GM18867 (cell line): ENCODE measurements at regions not wholly inside any gene's neighbourhood (a gene's known extent, or its start where the extent isn't known, plus 50 kb on each side); places are given as distances from the start of the nearest gene placed in this dataset.

Source experiments
- ATAC-seq: cut with Tn5 transposase; IDR thresholded peaks from one replicate; pipeline ENCODE4 v1.9.1; 2021; ENCODE audit warnings: mild to moderate bottlenecking, moderate library complexity; ENCODE audit not compliant: unreplicated experiment

DNA sequence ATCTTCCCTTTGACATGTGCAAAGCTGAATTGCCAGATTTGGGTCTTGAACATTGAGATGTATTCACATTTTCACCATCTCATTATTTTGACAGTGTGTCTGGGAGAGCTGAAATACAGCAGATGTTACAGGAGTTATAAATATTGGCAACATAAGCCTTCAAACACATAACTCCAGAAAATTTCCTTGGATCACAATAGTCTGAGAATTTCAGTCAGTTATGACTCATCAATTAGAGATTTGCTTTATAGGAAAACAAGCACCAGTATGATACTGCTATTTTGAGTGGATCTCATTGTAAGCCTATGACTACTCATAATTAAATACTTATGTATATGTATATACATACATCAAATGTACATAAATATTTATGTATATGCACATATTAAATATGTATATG, 1171.8 kb downstream of the AMY1C start:
- ATAC-seq: no peak

GRCh38 chr1:104923075-104923474, 1173.4 kb downstream of the AMY1C start:
- ATAC-seq: no peak

GRCh38 chr1:104929280-104929679, 1179.6 kb downstream of the AMY1C start:
- ATAC-seq: no peak

GRCh38 chr1:104932030-104932915, 1182.6 kb downstream of the AMY1C start:
- peak; percentile 38 for ATAC-seq

DNA sequence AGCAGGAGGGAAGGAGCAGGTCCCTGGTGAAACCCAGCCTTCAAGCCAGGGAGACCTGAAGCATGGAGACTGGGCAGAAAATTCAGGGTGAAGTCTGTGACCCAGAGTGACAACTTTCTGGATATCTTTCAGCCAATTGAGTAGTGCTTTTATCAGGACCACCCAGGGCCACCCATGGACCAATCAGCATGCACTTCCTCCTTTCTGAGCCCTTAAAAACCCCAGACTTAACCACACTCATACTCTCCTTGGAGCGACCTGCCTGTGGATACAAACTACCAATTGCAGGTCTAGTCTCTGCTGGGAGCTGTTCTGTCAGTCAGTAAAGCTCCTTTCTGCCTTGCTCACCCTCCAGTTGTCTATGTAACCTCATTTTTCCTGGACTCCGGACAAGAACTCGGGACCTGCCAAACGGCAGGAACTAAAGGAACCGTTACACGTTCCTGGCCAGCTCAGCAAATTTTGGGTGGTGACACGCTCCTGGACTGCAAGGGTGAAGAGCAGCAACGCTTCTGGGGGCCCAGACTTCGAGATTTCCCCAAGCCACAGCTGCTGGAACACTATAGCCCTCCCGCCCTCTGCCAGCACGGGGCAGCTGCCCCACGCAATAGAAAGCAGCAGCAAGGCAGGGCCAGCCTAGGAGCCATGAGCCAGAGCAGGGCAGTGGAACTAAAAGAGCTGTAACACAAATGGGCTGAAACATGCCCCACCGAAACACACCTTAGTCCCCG, 1183.4 kb downstream of the AMY1C start:
- ATAC-seq: peak; percentile 28

- ATAC-seq: no peak
Observed at GRCh38 chr1:104933846-104934245, 1184.1 kb downstream of the AMY1C start.

- no peak for ATAC-seq
Observed at GRCh38 chr1:104945406-104945805, 1195.7 kb downstream of the AMY1C start.

DNA sequence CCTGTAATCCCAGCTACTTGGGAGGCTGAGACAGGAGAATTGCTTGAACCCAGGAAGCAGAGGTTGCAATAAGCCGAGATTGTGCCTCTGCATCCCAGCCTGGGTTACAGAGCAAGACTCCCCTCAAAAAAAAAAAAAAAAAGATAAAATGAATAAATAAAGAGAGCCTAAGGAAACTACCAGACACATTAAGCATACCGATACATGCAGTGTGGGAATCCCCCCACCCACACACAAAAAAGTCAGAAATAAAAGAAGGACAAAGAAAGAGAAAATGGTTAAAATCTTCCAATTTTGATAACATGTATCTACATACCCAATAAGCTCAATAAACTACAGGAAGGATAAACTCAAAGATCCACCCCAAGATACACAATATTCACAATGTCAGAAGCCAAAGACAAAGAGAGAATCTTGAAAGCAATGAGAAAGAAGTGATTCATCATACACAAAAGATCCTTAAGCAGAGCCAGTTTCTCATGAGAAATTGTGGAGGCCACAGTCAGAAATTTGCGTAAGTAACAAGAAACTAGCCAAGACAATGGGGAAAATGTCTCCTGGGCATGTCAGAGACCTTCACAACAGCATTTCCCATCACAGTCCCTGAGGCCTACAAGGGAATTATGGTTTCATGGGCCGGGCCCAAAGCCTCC, 1197.0 kb downstream of the AMY1C start:
- ATAC-seq: no peak

DNA sequence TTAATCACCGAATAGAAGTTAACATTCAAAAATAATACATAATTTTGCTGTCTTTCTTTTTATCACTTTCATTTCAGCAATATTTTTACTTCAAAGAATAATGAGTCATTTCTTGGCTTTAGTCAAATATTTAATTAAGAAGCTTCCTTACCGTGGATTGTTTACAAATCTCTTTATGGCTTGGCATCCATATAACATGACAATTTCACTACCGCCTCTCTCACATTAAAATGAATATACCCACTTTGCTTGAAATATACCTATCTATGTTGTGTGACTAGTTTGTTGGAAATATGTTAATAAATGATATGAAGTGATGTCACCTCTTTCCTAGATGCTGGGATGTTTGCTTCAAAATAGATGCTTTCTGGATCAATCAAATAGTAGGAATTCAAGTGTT, 1203.9 kb downstream of the AMY1C start:
- ATAC-seq: no peak

GRCh38 chr1:104973516-104973915, 1223.8 kb downstream of the AMY1C start:
- ATAC-seq: no peak

- no peak for ATAC-seq
Observed at GRCh38 chr1:104979651-104980050, 1230.0 kb downstream of the AMY1C start.

- peak; percentile 99 for ATAC-seq
Observed at GRCh38 chr1:104987210-104987609, 1237.5 kb downstream of the AMY1C start.

- ATAC-seq: no peak
Observed at GRCh38 chr1:104989012-104989411, 1239.3 kb downstream of the AMY1C start.

DNA sequence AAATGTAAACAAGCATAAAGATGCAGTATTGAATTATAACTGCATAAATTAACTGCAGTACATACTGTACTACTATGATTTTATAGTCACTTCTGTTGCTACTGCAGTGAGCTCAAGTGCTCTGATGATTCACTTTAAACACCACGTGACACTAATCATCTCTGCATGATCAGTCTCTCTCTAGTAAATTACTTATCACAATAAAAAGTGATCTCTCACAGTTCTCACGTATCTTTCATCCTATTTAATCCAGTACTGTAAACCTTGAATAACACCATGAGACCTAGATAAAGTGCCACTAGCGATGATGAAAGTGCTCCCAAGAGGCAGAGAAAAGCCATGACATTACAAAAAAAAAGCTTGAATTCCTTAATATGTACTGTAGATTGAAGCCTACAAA, 1242.0 kb downstream of the AMY1C start:
- no peak for ATAC-seq

GRCh38 chr1:105000793-105001192, 1251.1 kb downstream of the AMY1C start:
- ATAC-seq: no peak

DNA sequence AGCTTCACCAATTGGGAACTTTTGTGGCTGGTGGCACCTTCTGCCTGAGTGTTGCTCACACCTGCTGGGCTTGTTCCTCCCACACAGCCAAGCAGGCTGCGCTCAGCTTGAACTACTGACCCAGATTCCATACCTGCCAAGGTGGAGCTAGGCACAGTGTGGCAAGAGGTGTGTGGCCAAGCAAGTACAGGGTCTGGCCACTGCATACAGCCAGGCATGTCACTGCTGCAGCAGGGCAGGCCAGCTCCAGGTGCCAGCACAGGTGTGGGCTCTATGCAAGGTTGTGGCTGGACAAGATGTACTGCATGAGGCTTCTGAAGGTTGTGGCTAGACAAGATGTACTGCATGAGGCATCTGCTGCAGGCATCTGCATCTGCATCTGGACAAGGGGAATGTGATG, 1254.8 kb downstream of the AMY1C start:
- ATAC-seq: no peak

DNA sequence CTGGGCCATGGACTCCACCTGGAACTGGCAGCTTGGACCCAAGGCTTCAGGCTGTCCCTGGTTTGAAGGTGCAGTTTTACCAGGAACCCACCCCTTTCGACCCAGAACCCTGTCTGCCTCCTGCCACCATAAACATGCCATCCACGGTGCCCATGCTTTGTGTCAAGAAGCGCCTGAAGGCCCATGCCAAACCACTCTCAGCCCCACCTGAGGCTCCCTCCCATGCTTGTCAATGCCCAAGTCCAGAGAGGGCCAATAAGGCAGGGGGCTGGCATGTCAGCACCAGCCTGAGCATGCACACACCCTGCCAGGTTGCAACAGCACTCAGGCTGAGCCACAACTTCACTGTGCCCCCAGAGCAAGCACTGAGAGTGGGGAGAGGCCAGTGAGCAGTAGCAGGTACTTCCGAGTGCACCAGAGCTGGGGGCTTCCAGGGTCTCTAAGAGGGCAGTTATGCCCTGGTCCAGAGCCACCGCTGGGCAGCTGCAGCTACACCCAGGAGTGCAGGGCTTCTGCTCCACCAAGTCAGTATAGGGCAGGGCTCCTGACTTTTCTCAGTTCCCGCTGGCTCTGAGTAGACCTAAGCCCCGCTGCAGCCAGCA, 1256.0 kb downstream of the AMY1C start:
- no peak for ATAC-seq

- no peak for ATAC-seq
Observed at GRCh38 chr1:105017587-105017986, 1267.9 kb downstream of the AMY1C start.

- no peak for ATAC-seq
Observed at GRCh38 chr1:105023719-105024118, 1274.0 kb downstream of the AMY1C start.

DNA sequence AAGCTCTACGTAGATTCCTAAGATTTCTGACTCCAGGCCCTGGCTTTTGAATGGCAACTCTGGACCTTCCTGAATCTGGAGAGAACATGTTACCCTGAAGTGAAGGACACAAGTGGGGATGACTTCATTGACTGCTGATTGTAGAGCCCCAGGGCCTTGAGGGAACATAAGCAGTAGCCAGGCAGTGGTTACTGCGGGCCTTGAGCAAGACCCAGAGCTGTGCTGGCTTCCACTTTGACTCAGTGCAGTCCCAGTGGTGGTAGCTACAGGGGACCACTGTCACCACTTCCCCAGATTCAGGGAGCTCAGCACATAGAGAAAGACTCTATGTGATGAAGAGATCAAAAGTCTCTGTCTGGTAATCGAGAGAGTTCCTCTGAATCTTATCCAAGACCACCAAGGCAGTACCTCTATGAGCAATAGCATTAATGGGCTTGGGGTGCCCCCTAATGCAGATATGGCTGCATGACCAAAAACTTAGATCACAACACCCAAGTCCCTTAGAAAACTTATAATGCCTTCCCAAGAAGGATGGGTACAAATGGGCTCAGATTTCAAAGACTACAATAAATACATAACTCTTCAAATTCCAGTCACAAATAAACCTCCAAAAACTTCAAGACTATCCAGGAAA, 1278.3 kb downstream of the AMY1C start:
- ATAC-seq: peak; percentile 63

DNA sequence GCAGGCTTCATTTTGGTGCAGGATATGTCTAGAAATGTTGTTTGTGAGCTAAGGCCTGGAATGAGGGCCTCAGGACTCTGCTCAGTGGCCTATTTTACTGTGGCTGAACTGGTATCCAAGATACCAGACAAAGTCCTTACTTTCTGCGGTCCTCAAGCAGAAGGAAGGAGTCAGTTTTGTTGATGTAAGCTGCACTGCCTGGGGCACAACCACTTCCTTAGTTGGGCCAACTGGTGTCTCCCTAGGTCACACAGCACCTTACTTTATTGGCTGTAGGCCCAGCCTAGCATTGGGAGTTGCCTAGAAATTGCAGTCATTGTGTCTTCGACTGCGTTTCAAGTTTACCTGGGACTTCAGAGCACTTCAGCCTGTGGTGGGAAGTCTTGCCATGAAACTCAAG, 1322.7 kb downstream of the AMY1C start:
- ATAC-seq: no peak
